GM18873 (cell line): ENCODE measurements at regions not wholly inside any gene's neighbourhood (a gene's known extent, or its start where the extent isn't known, plus 50 kb on each side); places are given as distances from the start of the nearest gene placed in this dataset.
"Not testable (repeated sequence)": the region's sequence is repeated elsewhere in the genome, so short reads cannot be mapped to it uniquely, and the experiment has no call there.

Source experiments
- ATAC-seq: cut with Tn5 transposase; IDR thresholded peaks from one replicate; pipeline ENCODE4 v1.9.1; 2021; ENCODE audit warnings: mild to moderate bottlenecking, moderate library complexity, moderate number of reproducible peaks; ENCODE audit not compliant: unreplicated experiment, low FRiP score

DNA sequence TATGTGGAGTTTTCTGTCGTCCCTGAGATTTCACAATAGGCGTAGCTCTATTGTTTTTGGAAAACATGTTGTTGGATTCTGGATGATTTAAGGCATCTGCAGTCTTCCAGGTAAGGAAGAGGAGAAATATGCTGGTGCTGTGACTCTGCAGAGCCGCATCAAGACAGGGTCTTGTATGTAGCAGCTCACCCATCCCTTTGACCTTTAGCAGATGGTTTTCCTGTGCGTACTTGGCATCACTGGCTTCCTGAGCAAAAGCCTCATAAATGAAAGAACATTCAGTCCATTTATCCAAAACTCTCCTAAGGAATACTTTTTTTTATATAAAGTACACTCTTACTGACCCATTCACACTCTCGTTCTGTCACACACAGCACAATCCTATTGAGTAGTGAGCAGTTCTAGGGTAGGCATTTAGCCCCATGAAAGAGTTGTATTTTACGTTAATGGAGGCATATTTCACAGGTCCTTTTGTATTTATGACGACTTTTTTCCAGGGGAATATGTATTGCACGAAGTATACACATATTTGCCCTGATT is 443.9 kb downstream of the STK39 start:
- no peak for ATAC-seq

DNA sequence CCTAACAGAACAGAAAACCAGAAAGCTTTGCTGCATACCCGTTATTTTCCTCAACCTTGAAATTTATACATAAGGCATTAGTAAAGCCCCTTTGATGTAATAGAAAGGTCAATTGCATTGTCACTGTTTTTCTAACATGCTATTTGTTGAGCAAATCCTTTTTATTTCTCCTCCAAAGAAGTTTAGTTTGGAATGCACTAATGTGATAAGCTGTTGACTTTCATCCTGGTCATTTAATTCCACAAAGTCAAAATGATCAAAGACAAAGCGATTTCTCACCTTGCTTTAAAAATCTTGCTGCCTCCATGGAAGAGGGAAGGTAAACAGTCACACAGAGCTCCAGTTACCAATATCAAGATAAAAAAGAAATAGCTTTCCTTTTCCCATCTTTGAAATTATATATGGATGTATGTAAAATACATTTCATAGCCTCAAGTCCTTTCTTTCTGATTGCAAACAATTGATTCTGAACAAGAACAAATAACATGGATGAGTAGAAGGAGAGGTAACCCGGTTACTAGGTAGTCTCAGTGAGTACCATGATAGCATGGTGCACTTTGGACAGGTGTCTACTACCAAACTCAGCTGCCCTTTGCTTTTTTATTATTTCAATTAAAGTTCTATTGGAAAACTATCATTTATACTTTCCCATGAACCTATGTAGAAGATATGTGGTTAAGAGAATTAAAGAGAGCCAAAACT is 452.7 kb downstream of the STK39 start:
- no peak for ATAC-seq

DNA sequence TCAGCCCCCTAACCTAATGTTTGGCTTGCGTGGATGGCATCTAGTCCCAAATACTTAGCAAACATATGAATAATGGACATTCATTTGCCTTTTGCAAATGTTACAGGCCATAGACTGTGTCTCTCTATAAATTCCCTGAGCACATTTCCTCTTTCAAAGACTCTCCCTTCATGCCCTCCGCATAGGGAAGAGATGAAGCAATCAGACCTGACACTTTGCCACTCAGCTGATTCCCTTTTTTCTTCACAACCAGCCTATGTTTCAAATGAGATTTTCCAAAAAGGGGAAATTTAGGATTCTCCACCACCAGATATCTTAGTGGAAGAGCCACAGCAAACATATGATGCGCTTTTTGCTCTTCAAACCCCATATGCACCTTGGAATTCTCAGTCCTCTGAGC is 453.7 kb downstream of the STK39 start:
- ATAC-seq = no peak

DNA sequence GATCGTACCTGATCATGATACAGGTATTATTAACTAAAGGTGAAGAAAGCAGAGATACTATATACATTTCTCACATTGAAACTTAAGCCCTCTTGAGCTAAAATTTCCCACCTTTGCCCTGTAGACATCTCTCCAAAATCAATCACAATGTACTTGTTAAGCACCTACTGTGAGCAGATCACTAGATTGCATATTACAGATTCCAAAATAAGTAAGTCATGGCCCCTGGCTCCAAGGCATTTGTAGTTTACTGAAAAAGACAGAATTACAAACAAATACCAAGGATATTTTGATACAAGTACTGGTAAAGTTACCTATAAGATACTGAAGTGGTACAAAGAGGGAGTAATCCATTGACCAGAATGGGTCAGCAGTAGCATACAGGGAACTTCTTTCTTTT is 455.3 kb downstream of the STK39 start:
- ATAC-seq = no peak

DNA sequence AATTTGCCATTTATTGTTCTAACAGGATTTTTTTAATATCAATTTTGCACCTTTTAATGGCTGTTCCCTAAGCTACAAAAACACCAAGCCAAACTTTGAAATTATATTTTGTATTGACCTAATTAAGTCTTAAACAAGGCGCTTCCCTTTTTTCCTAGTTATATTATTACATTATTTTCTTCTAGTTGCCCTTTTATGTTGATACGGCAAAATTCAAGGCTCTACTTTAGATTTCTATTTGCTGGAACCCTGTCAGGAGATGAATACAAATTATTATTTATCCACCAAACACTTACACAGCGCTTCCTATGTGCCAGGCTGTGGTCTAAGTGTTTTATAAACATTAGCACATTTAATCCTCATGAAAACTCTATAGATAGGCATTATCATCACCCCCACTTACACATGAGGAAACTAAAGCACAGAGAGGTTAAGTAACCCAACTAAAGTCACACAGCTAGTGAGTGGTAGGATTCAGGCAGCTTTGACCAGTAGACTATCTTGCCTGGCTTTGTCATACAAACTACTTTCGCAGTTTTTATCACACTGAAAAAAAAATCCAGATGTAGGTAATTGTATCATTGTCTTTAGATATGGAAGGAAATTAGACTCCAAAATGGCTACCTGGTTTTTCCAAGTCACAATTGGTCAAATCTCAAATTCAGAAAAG is 456.5 kb downstream of the STK39 start:
- ATAC-seq = no peak

DNA sequence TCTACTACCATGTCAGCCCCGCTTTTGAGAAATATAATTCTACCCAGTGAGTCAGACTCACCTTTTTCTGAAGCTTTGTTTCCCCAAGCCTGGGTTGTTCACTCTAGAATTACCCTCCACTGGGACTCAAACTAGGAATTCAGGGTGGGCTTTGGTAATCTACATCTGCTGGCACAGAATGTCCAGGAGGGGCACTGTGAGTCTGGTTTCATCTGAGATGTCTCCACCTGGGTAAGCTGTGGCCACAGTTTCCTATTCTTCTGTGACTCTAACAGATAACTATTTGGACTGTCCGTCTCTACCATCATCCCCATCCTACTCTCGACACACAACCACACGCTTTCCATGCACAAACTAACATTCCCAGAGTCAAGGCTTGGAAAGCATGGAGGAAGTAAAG is 457.2 kb downstream of the STK39 start:
- ATAC-seq = no peak

DNA sequence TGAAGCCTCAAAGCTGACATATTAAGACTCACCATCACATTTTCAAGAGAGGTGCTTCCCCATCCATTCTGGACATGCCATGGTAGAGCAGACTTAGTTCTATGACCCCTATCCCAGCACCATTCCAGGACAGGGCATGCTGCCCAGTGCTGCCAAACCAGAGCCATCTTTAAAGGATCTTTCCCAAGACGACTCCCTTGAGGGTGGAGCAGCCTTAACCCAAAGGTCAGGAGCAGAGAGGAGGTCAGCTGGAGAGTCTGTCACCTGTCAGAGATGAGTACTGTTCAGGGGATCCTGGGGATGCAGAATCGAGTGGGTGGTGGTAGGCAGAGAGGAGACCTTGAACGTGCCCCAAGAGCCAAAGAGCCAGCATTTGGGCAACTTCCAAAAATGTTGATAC is 459.8 kb downstream of the STK39 start:
- no peak for ATAC-seq

DNA sequence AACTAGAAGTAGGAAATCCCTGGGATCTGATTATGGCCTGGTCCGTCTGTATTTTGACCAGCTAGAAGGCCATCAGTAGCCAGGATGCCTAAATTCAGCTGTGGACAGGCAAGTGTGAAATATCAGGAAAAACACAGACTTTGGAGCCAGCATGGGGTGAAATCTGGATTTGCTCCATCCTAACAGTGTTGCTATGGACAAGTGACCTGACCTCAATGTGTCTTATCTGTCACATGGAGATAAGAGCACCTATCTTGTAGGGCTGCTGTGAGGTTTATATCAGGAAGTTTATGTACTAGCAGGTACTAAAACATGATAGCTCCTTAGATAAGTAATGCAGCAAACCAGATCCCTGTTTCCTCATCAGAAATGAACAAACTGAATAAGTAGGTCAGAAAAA is 460.4 kb downstream of the STK39 start:
- no peak for ATAC-seq

DNA sequence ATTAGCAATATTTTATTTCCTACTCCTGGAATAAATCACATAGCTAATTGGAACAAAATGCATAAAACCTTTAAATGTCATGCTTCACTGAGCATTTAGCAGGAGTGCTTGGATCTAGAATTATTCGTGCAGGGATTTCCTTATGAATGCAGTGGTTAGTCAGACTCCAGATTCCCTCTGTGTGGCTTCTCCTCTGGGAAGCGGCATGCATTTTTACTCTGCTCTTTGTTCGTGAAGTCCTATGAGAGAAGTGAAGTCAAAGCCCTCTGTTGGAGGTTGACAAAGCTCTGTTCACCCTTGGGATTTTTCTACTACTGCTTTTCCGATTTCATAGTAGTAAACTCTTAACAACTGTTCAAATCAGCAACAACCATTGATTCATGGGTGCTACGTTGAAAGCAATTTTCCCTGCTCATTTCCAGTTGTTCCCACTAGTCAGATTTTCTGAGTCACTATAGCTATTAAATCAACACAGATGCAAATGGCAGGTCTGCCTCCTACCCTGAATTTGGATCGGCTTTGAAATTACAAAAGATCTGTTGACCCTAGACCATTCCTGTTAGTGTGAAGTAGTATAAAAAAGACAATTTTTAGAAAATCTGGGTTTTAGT is 461.7 kb downstream of the STK39 start:
- no peak for ATAC-seq

DNA sequence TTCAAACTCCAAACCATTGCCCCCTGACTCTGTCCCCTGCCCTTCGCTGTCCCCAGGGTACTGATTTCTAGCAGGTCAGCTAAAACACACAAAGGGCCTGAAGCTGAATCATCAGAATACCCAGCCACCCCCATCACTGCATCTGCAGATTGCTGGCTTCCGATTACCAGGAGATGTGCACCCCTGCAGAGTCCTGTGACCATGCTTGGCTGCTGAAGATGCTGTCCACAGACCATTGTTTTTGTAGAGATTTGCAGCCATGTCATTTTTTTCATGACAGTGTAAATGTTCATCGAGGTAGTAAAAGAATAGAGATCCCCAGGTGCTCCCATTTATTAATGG is 463.3 kb downstream of the STK39 start:
- ATAC-seq = no peak

DNA sequence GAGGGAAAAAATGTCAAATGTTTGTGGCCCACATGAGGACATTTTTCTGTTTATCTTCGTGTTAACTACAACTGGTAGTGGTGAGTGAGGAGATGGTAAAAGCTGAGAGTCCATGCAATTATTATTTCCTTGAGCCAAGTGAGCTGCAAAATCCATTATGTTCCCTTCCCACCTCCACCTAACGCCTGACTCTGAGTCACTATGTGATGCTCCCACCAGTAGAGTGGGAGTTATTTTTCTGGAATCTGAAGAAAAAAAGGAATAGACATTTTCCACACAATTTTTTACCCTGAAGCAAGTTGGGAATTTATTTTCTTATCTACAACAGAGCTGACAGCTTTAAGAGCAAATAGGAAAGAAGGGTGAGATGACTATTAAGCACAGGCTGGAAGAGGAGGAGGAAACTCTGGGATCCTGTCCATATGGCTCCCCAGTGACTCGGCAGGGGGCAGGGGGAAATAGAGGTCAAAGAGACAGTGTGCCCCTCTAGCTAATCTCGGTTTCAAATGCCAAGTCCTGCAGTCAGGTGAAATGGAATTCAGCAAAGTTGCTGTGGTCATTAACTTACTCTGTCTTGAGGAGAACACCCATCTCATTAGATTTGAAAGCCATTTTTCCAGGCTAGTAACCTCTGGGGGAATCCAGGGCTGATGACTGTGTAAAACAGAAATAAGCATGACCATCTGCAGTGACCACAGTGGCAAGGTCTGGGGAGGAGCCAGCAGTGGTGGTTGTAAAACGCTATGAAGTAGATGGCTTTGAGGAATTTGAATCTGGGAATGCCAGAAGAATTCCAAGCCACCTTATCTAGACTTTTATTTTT is 463.9 kb downstream of the STK39 start:
- no peak for ATAC-seq

DNA sequence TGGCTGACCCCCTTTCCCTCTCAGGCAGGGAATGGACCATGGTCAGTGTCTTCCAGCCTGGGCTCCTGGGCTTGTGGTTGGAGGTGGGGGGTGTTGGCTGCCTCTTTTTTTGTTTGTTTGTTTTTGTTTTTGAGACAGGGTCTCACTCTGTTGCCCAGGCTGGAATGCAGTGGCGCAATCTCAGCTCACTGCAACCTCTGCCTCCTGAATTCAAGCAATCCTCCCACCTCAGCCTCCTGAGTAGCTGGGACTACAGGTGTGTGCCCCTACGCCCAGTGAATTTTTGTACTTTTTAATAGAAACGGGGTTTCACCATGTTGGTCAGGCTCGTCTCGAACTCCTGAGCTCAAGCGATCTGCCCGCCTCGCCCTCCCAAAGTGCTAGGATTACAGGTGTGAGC is 465.8 kb downstream of the STK39 start:
- ATAC-seq = not testable (repeated sequence)

DNA sequence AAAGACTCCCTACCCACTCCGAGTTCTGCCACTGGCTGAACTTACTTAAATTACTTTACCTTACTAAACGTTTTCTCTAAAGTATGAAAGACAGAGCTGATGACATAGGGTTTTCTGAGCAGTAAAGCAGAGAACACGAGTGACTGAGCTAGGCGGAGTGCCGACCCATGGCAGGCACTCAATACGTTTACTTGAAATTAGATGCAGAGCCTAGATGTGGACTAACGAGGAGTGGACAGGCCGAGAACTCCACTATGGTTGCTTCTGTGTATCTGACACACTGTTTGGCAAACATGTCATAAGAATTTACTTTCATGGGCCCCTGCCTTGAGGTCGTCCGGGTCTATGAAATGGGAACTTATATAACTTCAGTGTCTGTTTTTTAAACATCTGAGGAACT is 471.0 kb downstream of the STK39 start:
- no peak for ATAC-seq

DNA sequence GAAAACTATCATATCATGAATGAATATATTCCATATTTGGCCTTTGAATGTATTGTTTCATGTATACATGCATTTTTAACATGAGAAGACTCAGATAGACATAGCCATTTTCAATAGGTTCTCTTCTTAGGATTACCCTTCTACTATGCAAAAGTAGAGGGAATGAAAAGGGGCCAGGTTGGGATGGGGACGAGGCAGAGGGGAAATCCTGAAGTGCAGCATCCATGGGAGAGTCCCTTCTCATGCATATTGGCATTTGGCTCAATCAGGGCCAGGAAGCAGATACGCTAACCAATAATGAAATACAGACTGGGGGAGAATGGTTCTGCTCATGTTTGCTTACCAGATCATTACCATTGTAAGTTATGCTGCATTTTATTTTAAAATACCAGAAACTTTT is 475.8 kb downstream of the STK39 start:
- no peak for ATAC-seq

DNA sequence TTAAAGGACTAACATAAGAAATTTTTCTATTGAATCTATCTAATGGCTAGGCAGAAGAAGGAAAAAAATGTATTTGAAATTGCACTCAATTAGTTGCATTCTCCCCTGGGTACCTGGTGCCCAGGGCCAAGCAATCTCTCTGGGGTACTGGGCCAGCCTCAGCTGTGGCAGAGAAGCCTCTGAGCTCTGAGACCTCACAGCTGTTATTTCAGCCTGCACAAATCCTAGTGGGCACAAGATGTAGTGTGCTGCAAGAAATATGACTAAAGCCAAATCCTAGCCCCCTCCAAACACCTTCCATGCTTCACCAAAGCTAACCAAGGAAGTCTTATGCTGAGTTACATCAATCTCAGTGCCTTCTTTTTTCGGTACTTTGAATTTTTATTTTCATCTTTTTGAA is 478.4 kb downstream of the STK39 start:
- no peak for ATAC-seq

DNA sequence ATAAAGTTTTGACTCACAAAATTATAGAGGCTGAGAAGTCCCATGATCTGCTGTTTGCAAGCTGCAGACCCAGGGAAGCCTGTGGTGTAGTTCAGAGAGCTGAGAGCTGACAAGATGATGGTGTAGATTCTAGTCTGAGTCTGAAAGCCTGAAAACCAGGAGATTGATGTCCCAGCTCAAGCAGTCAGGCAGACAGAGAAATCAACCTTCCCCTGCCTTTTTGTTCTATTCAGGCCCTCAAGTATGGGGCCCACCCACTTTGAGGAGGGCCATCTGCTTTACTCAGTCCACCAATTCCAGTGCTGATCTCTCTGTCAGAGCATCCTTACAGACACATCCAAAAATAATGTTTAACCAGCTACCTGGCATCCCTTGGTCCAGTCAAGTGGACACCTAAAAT is 479.6 kb downstream of the STK39 start:
- no peak for ATAC-seq

DNA sequence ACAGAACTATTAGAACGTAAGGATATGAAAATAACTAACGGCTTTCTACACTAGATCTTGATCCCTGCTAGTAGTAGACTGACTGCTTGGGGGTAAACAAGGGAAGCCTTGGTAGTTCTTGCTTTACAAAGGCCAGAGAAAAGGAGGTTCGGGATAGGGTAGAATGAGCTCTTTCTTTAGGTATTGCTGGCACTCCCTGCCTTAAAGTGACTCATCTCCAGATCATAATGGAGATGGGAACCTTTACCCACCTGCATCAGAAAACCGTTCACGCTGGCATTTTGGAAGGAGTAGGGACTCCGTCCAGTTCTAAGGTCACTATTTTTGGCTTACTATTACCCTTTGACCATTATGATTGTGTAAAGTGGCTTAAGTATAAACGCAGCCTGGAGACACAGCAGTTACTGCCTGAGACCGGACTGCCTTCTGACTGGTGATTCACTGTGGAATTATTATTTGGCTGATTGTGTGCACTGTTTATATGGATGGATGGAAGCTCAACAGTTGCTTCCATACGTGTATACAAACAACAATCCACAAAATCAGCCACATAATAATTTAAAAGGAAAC is 482.5 kb downstream of the STK39 start:
- ATAC-seq = no peak

DNA sequence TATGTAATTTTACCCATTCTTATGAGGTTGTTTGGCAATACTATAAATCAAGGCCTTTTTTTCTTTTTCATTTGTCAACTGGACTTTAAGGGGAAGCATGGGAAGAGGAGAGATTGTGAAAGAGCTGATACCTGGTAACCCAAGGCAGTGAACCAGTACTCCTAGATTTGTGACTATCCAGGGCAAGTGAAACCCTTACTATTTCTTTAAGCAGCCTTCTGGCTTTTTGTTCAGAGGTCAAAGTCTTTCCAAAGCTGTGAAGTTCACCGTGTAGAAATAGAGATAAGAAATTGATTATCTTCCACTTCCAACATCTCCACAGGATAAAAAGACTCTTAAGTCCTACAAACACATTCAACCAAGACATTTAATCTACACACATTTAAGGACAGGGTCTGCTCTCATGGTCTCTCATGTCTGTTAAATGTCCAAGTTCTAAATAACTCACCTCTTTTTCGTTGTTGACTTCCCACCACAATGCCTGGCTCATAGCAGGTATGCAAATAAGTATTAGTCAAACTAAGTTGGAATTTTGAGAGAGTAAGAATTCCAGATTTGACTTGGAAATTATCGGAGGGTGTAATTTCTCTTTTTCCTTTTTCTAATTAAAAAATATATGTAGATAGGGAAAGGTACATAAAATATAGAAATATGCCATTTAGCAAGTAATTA is 485.8 kb downstream of the STK39 start:
- no peak for ATAC-seq

DNA sequence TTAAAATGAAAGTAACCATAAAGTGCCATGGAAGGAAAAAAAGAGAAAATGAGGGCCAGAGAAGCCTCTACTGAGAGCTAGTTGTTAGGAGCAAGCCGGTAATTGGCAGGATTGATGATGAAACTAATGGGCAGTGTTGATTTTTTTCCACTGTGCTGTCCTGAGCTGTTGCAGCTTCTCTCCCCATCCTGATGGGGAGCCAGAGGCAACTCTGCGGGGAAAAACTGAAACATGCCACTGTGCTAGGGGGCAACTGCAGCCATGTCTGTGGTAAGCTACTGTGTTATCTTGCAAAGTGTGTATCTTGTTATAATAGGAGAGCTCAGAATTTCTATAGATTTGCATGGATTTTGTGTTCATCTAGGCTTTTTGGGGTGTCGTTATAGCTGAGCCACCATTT is 487.9 kb downstream of the STK39 start:
- no peak for ATAC-seq

DNA sequence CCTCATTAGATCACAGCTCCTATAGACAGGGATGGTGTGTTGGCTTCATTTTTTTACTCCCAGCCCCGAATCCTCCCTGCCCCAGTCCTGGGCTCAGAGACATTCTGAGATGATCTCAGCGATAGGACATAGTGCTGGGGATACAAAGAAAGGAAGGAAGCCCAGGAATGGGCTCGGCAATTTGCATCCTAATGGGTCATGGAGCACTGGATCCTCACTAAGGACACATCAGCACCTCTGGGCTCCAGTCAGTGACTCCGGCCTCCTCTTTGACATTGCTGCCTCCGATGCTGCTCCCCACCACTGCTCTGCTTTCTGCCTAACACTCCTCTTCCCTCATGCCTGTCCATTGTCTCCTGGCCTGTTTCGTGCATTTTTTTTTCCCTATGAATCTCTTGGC is 489.1 kb downstream of the STK39 start:
- ATAC-seq = no peak
